DMS 273 (cell line): ENCODE measurements at regions not wholly inside any gene's neighbourhood (a gene's known extent, or its start where the extent isn't known, plus 50 kb on each side); places are given as distances from the start of the nearest gene placed in this dataset.
A peak's percentile ranks its signal among the peaks of the same experiment; 100 is the strongest.
"Not testable (repeated sequence)": the region's sequence is repeated elsewhere in the genome, so short reads cannot be mapped to it uniquely, and the experiment has no call there.

Experiments
- DNase-seq: peaks from one replicate; lab custom pipeline; 2025; ENCODE audit not compliant: unreplicated experiment; lab: John Stamatoyannopoulos, UW

DNA sequence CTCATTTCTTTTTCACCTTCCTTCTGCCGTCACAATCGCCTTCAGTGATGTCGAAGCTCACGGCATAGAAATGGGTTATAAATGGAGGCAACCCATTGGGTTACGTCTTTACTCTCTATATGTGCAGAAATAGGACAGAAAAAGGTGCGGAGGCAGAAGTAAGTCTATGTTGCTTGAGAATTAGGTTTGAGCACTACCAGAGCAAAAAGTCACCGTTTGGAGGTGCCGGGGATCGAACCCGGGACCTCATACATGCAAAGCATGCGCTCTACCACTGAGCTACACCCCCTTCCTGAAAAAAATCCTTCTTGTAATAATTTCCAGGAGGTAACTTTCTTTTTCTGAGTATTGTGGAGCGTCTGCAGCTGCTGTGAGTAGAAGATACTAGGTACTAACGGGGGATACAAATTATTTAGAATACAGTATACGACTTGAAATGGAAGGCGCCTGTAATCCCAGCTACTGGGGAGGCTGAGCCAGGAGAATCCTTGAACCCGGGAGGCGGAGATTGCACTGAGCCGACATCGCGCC is 134.2 kb downstream of the TRIM27 start:
- DNase-seq = peak; percentile 91

DNA sequence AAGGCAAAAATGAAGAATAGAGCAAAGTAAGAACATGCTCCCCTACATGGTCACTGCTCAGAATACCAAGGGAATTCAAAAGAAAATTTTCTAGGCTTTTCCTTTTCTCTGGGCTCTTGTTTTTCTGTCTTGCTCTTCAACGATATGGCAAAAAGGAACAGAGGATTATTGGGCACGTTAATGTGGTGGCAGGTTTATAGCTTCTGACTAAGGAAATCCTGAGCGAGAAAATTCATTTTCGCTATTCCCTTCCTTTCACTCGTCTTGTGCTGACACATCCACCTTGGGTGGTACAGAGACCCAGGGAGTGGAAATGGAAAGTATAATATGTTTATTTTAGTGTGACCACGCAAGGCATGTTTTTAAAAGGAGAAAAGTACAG is 132.8 kb downstream of the TRIM27 start:
- peak; percentile 58 for DNase-seq

DNA sequence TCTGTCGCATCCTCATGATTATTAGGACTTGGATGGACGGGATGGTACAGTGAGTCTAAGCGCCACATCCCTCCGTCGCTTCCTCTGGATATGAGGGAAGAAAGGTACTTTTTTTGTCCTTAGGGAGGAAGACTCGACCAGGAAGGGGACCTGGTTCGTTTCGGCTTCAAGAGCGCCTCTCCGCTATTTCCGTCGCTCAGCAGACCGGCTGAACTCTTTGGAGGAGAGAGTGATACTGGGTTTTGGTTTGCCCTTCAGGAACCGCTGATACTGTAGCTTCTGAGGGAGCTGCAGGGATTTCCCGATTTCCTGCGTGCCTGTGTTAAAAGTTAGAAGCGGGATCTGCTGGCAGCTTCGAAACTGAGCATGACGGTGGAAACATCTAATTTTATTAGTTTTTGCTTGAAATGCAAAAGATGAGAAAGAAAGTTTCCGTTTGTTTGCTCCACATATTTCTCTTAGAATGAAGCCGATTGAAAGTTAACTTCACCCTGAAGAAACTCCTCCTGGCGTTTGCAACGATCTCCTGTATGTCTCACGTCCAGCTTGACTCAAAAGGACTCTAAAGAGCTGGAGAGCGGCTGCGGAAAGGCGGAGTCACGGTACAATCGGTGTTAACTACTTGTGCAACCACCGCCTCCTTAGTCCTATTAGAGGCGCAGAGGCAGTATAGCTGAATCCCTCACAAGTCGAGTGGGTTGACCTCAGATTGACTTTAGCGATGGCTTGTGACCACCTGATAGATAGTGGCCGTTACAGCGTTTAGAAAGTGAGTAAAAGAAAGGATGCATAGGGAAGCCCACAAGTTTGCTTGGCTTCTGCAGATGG is 129.4 kb downstream of the TRIM27 start:
- peak; percentile 83 for DNase-seq

DNA sequence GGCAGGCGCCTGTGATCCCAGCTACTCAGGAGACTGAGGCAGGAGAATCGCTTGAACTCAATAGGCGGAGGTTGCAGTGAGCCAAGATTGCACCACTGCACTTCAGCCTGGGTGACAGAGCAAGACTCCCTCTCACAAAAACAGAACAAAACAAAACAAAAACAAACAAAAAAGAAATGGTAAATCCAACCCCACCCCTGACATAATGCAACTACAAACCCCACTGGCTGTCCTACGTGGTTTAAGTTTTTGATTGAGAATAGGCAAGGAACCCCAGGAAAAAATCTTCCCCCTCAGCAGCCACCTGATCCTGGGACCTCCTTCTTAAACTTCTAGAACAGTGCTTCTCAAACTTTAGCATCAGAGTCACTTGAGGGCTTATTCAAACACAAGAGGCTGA is 123.1 kb downstream of the TRIM27 start:
- DNase-seq = not testable (repeated sequence)

DNA sequence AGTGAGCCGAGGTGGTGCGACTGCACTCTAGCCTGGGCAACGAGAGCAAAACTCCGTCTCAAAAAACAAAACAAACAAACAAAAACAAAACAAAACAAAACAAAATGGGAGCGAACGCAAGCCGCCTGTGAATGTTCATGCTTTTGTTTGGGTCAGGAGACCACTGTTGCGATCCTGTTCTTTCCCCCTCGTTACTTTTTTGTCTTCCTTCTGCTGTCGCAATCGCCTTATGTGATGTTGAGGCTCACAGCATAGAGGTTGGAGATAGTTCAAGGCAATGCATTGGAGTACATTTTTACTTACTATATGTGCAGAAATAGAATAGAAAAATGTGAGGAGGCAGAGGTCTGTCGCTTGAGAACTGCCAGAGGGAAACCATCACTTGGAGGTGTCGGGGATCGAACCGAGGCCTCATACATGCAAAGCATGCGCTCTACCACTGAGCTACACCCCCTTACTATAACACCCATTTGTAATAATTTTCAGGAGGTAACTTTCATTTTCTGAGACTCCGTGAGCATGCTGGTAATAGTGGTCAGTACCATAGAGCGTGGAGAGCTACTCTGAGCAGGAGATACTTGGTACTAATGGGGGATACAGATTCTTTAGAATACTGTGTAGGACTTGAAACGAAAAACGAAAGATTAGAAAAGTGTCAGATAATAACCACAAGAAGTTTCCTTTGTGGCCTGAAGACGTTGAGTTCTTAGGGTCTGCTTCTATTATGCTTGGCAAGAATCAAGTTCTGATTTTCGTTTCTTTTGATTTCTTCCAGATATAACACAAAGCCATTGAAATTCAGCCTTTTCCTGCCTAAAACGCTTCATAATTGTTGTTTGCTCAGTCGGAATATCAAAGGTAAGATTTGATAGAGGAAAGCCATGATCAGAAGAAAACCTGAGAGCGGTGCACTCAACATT is 121.1 kb downstream of the TRIM27 start:
- DNase-seq = peak; percentile 93

DNA sequence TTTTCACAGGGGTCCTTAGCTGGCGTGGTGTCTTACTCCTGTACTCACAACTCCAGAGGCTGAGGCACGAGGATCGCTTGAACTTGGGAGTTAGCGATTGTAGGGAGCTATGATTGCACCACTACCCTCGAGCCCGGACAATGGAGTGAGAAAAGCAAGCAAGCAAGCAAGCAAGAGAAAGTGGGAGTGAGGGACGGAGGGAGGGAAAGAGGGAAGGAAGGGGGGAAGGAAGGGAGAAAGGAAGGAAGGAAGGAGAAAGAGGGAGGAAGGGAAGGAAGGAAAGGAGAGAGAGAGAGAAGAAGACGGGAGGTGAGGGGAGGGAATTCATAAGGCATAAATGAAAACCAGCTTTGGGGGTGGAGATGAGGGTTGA is 120.5 kb downstream of the TRIM27 start:
- peak; percentile 82 for DNase-seq

DNA sequence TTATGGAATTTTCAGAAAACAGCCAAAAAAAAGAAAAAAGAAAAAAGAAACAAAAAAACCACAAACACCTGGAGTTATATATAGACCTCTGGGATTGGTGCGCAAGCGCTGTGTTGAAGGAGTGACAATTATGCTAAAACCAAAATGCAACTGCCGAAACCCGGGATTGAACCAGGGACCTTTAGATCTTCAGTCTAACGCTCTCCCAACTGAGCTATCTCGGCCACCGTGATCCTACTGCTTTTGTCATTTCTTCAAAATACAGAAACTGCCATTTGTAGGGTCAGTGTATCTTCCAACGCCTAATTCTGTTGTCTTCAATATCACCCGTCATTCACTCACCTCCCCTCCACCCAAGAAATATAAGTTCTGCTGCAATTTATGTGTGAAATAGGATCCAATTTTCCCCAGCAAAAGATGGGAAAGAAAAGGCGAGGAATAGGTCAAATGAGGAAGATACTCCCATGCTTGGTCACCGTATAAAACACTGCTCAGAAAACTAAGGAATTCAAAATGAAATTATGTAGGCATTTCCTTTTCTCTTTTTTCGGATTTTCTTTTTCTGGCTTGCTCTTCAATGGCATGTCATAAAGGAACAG is 116.0 kb downstream of the TRIM27 start:
- DNase-seq = peak; percentile 94

DNA sequence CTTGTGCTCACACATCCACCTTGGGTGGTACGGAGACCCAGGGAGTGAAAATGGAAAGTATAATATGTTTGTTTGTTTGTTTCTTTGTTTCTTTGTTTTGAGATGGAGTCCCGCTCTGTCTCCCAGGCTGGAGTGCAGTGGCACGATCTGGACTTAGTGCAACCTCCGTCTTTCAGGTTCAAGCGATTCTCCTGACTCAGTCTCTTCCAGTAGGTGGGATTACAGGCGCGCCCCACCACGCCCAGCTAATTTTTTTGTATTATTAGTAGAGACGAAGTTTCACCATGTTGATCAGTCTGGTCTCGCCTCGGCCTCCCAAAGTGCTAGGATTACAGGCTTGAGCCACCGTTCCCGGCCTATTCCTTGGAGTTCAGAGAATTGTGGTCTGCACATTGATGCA is 115.4 kb downstream of the TRIM27 start:
- peak; percentile 31 for DNase-seq

DNA sequence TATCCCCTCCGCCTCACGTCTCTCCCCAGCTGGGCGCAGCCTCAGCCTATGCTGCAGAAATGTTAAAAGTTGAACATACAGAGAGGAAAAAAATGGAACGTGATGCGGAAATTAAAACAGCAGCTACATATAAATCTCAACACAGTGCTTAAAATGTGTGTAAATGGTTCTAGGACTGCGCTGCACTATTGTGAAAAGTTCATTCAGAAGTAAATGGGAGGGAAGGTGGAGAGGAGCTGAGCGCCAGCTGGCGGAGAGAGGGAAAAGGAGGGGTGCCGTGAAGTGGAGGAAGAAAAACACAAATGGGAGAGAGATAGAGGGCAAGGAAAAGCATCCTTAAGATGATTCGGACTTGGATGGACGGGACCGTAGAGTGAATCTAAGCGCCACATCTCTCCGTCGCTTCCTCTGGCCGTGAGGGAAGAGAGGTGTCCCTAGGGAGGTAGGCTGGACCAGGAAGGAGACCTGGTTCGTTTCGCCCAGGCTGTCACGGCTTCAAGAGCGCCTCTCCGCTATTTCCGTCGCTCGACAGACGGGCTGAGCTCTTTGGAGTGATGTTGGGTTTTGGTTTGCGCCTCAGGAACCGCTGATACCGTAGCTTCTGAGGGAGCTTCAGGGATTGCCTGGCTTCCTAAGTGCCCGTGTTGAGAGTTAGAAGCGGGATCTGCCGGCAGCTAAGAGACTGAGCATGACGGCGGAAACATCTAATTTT is 113.7 kb downstream of the TRIM27 start:
- DNase-seq = peak; percentile 83

DNA sequence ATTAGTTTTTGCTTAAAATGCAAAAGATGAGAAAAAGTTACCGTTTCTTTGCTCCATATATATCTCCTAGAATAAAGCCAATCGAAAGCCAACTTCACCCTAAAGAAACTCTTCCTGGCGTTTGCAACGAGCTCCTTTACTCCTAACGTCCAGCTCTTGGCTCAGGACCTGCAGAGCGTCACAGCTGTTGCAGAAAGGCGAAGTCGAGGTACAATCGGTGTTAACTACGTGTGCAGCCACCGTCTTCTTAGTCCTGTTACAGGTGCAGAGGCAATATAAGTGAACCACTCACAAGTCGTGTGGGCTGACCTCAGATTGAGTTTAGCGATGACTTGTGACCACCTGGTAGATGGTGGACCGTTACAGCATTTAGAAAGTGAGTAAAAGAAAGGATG is 113.1 kb downstream of the TRIM27 start:
- DNase-seq = peak; percentile 59

DNA sequence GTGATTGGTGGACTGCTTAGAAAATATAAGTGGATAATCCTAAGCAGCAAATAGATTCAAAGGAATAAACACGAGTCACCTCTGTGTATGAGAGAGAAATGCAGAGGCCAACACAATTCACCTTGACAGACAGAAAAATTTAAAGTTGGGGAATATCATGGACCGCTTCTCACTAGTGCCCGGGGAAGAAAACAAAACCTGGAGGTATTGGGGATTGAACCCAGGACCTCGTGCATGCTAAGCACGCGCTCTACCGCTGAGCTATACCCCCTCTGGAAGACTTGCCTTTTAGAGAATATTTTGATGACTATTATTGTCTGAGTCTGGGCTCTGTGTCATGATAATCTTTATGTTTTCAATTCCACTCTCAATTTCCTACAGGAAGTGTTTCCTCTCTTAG is 111.9 kb downstream of the TRIM27 start:
- DNase-seq = peak; percentile 83

DNA sequence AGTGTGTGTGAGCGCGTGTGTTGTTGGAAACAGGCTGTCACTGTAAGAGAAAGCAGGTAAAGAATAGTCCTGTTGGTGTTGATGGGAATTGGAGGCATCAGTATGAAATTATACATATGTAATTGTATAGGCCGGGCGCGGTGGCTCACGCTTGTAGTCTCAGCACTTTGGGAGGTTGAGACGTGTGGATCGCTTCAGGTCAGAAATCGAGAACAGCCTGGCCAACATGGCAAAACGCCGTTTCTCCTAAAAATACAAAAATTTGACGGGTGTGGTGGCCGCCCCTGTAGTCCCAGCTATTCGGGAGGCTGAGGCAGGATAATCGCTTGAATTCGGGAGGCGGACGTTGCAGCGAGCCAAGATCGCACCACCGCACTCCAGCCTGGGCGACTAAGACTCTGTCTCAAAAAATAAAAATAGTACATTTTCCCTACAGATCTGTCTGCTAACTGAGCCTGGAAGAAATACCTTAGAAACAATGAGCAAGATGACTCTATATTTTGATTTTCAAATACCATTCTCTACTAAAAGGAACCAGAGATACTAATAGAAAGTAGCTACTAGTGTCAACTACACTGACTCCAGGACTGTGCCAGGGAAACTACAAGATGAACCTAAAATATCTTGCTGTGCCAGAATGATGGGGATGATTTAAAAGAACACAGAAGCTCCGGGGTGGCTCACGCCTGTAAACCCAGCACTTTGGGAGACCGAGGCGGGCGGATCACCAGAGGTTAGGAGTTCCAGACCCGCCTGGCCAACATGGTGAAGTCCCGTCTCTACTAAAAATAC is 110.8 kb downstream of the TRIM27 start:
- DNase-seq = no peak

DNA sequence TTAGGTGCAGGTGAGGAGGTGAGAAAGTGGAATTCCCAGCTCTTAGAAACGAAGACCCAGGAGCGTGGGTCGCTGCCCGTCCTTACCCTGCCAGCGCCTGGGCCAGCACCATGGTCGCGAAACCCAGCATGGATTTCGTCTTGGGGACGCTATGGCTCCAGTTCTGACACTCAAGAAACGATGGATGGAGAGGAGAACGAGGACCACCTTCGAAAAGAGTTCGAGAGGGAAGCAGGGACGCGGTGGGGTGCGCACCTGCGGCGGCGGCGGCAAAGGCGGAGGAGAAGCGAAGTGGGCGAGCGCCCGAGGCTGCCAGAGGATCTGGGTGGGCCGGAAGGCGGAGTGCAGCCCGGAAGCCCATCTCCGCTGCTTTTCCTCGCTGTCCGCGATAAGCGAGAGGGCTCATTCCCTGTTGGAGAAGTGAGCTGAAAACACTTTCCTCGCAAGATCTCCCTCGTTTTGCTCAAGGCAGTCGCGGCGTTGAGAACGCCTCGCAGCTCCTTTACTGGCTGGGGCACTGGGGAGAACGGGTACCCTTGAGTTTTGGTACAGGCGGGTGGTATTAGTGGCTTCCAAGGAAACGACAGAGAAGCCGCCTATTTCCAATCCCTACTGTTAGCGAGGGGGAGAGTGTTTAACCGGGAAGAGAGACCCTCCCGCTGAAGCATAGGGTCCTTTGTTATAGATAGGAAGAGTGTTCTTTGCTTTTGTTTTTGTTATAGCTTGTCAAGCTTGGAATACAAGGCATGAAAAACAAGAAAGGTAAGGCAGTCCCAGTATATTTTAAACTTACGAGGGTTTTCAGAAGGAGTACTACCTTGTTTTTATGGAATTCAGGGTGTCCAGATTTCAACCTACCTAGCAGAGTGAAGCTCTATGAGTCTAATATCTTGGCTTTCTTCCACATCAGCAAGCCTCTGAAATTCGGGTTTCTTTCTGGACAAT is 109.5 kb downstream of the TRIM27 start:
- DNase-seq = no peak

DNA sequence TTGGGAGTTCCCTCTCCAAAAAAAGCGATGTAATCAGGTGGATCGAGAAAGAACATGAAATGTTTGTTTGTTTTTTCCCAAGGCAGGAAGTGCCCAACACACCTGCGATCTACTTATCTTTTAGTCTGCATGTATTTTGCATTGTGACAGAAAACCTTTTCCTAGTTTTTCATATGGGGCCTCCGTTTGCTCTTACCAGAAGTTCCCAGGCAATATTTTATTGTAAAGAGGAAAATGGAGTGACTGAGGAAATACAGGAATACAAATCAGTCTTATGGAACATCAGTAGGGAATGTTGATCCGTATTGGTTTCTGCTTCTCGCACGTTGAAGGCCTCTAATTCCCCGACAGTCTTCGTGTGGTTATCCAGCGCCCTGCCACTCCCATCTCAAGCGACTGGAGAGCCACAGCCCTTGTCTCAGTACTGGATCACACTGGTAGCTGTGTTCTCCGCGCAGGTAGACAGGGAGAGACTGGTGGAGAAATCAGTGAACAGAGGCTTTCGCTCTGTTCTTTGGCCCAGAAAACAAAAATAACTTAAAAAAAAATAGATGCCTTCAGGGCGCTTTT is 107.4 kb downstream of the TRIM27 start:
- no peak for DNase-seq

DNA sequence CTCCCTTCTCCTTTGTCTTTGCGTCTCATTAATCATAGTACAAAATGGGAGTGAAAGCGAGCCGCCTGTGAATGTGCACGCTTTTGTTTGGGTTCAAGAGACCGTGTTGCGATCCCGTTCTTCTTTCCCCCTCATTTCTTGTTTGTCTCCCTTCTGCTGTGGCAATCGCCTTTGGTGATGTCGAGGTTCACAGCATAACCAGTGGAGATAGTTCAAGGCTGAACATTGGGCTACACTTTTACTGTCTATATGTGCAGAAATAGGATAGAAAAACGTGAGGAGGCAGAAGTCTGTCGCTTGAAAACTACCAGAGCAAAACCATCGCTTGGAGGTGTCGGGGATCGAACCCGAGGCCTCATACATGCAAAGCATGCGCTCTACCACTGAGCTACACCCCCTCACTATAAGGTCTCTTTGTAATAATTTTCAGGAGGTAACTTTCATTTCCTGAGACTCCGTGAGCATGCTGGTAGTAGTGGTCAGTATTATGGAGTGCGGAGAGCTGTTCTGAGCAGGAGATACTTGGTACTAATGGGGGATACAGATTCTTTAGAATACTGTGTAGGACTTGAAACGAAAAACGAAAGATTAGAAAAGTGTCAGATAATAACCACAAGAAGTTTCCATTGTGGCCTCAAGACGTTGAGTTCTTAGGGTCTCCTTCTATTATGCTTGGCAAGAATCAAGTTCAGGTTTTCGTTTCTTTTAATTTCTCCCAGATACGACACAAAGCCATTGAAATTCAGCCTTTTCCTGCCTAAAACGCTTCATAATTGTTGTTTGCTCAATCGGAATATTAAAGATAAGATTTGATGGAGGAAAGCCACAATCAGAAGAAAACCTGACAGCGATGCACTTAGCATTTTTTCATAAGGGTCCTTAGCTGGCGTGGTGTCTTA is 106.6 kb downstream of the TRIM27 start:
- DNase-seq = peak; percentile 90

DNA sequence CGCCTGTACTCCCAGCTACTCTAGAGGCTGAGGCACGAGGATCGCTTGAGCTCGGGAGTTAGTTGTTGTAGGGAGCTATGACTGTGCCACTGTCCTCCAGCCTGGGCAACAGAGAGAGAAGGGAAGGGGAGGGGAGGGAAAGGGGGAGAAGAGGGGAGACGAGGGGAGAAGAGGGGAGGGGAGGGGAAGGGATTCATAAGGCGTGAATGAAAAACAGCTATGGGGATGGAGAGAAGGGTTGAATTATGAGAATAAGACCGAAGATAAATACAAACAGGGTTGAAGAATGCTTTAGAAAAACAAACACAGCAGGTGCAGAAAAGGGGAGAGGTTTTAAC is 106.0 kb downstream of the TRIM27 start:
- DNase-seq = peak; percentile 68

DNA sequence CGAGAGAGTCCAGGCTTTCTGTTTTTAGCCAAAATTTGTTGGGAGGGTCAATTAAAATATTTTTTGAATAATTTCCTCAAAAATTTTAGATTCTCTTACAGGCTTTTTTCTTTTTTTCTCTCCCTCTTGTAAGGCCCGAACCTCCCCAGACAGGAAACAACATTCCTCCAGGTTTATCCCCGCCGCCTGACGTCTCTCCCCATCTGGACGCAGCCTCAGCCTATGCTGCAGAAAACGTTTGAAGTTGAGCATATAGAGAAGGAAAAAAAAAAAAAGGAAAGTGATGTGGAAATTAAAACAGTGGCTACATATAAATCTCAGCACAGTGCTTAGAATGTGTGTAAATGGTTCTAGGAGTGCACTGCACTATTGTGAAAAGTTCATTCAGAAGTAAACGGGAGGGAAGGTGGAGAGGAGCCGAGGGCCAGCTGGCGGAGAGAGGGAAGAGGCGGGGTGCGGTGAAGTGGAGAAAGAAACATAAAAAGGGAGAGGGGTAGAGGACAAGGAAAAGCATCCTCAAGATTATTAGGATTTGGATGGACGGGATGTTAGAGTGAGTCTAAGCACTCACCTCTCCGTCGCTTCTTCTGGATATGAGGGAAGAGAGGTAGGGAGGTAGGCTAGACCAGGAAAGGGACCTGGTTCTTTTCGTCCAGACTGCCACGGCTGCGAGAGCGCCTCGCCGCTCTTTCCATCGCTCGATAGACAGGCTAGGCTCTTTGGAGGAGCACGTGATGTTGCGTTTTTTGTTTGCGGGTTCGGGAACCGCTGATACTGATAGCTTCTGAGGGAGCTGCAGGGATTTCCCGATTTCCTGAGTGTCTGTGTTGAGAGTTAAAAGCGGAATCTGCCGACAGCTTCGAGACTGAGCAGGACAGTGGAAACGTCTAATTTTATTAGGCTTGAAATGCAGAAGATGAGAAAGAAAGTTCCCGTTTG is 98.7 kb downstream of the TRIM27 start:
- peak; percentile 79 for DNase-seq
